GM21360 (cell line): ENCODE measurements at regions not wholly inside any gene's neighbourhood (a gene's known extent, or its start where the extent isn't known, plus 50 kb on each side); places are given as distances from the start of the nearest gene placed in this dataset.

Source experiments
- ATAC-seq: cut with Tn5 transposase; IDR thresholded peaks from one replicate; pipeline ENCODE4 v1.9.1; 2021; ENCODE audit warnings: mild to moderate bottlenecking, moderate library complexity; ENCODE audit not compliant: unreplicated experiment

DNA sequence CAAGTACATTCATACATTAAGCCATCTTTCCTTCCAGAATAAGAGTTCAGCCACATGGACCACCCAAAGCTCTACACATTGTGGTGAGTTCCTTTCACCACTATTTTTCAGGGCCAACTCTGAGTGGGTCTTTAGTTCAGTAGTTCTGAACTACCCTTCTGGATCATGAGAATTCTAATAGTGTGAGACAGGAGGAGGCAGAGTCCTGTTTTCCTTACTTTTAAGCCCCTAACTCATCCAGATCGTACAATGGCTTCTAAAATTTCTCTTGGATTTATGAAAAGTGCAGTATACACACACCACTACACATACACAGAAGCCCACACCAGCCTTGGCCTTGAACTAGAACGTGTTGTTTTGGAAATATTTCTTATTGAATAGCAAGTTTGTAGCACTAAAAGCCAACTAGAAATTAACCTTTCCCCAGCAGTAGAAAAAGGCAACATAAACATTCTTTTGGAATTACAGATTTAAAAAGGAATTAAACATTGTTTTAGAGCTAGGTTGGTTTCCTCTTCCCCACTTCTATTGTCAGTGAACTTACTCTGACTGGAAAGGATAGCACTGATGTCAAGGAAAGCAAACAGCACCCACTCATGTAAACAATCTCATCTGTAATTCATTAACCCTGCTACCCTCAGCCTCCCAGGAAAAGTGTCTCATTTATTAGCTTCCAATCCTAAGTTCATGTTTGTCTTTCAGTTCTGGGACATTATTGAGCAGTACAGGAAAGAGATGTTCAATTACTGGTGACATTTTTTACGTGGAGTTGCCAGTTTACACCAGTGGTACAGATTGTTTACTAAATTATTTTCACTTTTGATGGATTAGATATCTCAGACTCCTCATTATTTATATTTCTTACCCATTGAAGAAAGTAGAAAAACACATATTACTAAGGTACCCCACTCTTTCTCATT, 95.7 kb upstream of the AGTR1 start:
- no peak for ATAC-seq

DNA sequence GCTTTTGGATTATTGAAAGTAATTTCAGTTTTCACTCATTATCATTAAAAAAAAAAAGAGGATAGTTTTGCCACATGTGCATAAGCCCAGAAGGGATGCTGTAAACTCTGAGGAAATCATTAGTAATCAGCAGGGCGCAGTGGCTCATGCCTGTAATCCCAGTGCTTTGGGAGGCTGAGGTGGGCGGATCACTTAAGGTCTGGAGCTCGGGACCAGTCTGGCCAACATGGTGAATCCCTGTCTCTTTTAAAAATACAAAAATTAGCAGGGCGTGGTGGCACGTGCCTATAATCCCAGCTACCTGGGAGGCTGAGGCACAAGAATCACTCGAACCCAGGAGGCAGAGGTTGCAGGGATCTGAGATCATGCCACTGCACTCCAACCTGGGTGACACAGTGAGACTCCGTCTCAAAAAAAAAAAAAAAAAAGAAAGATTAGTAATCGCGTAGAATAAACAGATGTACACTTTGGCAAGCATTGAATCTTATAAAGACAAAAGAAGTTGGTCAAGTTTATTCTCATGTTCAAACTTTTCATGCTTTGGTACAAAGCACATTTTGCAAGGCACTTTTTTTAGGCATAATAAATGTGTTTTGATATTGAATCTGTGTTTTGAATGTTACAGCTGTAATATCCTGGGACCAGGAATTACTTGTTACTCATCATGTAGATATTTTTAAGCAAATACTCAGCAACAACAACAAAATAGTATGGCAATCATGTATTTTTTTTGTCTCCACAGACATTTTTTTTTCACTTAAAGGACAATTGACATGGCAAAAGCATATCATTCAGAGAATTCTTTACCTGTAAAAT, 93.2 kb upstream of the AGTR1 start:
- ATAC-seq, result no peak

DNA sequence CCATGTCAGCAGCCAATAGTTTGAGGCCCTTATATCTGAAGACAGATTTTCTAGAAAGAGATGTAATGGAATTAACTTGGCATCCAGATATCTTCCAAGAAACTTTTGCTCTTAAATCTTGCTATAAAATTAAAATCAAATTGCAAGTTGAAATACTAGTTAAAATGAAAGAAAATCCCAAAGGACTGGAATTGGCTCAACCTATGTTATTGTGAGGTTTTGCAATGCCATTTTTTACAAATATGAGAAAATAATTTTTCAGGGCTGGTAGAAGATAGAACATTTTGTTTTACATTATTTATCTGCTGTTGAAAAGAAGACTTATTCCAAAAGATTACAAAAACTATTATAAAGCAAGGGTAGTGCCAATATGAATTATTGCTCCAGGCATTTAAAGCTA, 92.2 kb upstream of the AGTR1 start:
- no peak for ATAC-seq

DNA sequence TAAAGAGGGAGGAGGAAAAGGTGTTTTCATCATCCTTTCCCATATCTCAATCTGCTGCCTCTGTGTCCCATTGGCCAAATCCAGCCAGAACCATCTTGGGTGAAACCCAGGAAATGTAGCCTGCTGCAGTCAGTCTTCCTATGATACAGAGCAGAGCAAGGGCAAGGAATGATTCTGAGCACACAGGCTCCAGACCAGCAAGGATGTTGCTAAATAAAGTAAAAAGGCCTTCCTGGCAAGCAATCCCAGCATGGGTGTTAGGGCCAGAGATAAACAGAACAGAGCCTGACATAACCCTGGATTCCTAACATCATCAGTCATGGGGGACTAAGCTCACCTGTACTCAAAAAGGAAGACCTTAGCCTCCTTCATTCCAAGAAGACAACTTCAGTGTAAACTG, 90.7 kb upstream of the AGTR1 start:
- no peak for ATAC-seq

DNA sequence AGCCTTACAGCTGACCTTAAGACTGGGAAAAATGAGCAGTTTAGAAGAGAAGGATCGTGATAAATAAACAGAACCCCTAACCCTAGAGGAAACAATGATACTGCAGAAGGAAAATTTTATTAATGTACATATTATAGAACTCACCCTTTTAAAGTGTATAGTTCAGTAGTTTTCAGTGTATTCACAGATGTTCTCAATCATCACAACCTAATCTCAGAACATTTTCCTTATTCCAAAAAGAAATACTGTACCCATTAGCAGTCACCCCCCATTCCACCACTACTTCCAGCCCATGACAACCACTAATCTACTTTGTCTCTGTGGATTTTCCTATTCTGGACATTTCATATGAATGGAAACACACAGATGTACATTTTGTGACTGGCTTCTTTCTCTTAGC, 90.2 kb upstream of the AGTR1 start:
- ATAC-seq, result no peak

DNA sequence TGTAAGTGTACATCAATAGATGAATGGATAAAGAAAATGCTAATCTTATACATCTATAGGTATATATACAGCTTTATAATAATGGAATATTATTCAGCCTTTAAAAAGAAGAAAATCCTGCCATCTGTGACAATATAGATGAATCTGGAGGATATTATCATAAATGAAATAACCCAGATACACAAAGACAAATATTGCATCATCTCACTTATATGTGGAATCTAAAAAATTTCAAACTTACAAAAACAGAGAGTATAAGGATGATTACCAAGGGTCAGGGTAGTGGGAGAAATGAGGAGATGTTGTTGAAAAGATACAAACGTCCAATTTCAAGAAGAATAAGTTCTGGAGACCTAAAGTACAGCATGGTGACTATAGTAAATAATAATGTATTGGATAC, 85.4 kb upstream of the AGTR1 start:
- no peak for ATAC-seq

DNA sequence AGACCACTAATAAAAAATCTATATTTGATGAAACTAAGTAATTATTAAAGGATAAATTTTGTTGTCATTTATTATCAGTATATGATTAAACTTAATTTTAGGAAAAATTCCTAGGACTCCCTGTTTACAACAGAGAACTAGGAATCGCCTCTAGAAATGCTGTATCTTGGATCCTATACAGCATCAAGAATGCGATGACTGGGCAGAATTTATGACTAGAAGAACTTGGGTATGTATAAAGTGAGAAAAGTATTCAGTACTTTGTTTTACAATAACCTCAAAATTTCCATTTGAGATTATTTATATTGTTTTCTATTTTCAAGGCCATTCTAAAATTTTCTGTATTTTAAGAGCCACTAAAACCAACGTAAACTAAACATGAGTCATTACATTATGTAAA, 82.3 kb upstream of the AGTR1 start:
- ATAC-seq, result no peak

DNA sequence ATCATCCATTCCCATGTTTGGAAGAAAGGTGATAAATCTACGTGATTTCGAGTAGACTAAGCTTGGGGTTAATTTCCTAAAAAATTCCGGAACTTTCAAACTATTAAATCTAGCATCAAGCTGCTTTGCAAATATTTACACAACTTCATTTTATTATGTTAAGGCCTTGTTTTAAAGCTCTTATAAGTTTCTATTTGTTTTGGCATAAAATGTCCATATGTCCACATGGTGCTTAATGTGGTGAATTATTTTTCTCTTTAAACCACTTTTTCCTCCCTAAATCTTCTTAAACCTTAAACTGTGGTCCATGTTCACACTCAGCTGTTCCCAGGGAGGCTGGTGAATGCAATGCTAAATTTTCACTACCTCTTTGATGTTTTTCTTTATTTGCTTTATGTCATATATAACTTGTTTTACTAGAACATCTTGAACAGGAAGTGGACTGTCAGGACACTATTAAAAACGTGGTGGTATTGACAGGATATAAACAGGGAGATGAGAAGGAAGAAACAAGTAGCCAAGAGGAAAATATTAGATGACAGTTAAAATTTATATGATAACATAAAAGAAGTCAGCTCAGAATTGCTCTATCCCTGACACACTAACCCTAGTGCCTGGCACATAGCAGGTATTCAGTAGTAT, 72.5 kb upstream of the AGTR1 start:
- no peak for ATAC-seq

DNA sequence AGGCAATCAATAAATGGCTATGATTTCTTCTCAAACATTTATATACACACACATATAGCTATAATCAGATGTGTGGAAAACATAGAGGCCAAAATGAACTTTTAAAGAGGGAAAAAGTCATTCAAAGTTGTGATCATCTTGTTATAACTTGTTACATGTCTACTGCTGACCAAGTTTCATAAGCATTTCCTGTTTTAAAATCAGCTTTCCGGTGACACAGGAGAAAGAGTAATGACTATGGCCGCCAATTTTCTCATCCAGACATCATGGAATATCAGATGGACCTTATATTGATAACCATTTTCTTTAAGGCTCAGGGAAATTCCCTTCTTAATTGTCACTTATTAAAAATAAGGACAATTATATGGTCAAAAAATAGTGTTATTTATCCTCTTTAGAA, 71.7 kb upstream of the AGTR1 start:
- no peak for ATAC-seq

DNA sequence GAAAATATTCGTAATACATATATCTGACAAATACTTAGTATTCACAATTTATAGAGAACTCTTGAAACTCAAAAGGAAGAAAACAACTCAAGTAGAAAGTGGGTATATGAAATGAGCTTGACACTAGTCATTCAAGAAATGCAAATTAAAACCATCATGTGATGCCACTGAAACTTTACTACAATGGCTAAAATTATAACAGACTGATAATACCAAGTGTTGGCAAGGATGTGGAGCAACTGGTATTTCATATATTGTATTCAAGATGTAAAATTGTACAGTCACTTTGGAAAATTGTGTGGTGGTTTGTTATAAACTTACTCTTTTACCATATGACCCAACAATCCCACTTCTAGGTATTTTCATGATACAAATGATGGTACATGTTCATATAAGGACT, 68.7 kb upstream of the AGTR1 start:
- no peak for ATAC-seq

DNA sequence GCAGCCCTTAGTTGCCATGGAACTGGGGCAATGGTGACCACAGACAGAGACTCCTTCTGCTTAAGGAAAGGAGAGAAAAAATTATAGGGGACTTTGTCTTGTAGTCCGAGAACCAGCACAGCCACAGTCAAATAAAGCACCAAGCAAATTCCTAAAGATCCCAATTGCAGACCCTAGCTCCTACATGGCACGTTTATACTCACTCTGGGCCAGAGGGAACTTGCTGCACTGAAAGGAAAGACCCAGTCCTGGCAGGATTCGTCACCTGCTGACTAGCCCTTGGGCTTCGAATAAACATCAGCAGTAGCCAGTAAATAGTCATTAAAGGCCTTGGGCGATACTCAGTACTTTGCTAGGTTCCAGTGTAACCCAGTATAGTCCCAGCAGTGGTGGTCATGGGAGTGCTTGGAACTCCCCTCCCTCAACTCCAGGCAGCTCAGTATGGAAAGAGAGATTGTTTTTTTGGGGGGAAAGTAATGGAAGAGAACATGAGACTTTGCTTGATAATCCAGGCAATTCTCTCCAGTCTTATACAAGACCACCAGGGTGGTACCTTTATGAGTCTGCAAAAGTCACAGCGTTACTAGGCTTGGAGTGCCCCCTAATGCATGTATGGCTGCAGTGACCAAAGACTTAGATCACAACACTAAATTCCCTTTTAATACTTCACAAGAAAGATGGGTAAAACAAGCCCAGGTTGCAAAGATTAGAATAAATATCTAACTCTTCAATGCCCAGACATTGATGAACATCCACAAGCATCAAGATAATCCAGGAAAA, 66.4 kb upstream of the AGTR1 start:
- ATAC-seq, result no peak

DNA sequence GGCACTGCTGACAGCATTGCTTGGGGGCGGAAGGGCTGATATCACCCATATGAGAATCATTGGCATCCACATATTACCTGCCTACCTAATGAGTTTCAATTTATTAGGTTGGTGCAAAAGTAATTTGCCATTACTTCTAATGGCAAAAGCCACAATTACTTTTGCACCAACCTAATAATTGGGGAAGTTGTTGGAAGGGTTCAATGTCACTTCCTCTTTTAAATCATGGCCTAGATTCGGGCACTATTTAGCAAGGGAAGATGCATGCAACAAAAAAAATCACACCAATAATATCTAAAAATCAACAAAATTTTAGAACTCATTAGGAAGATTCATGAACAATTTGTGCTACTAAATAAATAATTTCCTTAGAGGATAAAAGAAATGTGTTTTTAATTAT, 56.0 kb upstream of the AGTR1 start:
- ATAC-seq, result no peak

DNA sequence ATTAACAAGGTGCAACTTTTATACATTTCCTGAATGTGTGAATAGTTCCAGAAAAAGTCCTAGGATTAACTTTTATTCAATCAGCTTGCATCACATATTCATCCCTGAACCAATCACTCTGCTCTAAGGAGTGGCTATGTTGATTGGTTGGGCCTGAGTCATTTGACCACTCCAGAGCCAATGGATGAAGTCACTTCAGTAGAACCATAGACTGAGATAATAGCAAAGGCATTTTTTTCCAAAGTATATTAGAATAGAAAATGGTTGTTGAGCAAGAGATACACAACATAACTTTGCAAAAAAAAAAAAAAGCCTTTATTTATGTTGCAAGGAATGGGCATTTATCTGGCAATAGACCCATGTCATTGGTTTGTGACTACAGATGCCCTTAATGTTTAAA, 55.5 kb upstream of the AGTR1 start:
- ATAC-seq, result no peak

DNA sequence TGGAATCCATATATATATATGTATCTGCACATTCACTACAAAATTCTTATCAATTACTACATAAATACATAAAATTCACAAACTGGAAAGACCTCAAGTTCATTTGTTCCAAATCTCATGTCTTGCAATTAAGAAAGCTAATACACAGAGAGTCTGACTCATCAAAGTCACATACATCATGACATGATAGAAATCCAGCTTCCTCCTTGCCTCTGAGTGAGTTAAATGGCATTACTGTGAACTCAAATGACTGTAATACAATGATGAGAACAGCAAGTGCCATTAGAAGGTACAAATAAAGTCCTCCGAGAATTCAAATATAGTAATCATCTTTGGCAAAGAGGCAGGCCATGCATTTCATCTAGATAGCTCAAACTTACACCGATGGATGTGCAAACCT, 55.1 kb upstream of the AGTR1 start:
- ATAC-seq, result no peak

DNA sequence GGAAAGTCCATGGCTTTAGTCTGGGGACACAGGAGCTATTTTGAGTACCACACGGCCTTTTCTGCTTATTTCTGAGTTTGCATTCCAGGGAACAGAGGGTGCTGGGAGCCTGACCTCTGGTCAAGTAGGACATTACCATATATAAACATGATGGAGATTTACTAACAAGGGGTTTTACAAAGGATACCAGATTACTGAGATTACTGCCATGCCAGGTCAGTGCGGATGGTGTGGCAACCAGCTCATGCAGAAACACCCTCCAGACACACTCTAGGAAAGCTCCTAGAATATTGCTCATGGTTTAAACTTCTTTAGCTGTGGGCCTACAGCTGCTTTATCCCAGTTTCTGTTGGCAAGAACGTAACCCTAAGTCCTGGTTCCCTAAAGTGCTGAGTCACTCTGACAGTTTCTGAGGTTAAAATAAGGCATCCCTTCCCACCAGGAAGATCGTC, 54.3 kb upstream of the AGTR1 start:
- no peak for ATAC-seq

DNA sequence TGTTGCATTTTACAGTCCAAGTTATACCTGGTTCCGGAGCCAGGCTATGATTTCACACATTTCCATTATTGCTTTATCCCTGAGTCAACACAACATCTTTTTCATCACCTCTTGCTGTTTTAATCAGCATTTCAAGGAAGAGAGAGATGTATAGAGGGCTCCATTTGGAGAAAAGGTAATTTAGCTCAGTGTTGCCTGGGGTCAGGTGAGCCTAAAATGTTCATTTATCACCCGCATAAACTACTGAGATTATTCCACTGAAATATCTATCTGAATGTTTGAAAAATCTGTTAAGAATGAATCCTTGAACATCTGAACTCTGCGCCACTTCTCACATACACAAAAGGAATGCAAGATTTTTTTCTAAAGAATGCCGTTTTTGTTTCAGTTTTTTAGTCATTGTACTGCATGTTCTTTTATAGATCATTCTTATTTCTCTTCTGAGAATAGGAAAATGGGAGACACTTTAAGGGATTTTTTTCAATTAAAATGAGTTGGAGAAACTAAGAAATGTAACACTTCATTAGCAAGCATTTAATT, 51.5 kb upstream of the AGTR1 start:
- ATAC-seq, result no peak
